Omental fat pad (tissue), 3 donors: ENCODE measurements at regions not wholly inside any gene's neighbourhood (a gene's known extent, or its start where the extent isn't known, plus 50 kb on each side); places are given as distances from the start of the nearest gene placed in this dataset.

ENCODE experiments used
- ATAC-seq: fragments of 150-250 bp; one replicate; pipeline ENCODE4 v1.9.1; 2016; ENCODE audit warnings: mild to moderate bottlenecking, moderate library complexity; ENCODE audit not compliant: low FRiP score
- DNase-seq: peaks from one replicate; pipeline ENCODE4 v3.0.0-alpha.2; 2019; ENCODE audit warnings: low spot score
- TF ChIP-seq, protein P1 (sequence below), 3 donors: fragments of 450-650 bp; IDR thresholded peaks; one replicate each; pipeline ENCODE4 v1.5.1; 2016 to 2017; ENCODE audit warnings: antibody characterized with exemption in 3 of 3, mild to moderate bottlenecking in 3 of 3, moderate library complexity in 2 of 3

DNA sequence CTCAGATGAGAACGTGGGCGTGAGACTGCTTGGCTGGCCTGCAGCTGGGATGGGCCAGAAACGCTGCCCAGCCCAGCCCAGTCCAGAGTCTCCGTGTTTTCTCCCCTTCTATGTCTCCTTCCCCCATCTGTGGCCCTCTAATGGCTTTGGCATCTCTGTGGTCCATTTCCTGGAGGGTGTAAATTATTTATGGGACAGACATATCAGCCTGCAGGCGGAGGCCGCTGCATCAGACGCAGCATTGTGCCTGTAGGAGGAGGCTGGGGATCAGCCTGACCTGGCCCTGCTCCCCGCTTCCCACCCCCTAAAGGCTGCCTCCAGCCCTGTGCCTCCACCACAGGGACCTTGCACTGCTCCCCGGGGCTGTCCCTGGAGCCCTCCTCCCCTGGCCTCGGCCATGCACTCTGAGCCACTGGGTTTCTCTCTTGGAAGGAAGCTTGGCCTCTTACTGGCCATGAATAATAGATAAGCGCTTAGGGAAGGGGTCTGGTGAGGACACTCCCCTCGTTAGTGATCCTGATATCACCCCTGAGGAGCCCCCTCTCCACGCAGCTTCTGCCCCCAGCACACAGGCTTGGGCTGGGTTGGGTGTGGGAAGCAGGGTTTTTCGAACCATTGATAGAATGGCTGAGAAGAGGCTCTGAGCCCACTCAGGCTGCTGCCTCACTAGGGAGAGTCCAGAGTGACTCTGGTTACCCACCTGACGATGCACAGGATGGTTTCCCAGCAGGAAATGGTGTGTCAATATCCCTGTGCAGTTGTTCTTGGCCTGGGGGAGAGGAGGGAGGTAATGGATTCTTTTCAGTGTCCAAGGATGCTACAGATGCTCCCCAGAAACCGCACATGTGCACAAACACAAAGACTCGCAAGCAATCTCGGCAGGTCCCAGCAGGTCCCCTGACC is 185.5 kb downstream of the MYCN start:
- TF ChIP-seq, protein P1, sequence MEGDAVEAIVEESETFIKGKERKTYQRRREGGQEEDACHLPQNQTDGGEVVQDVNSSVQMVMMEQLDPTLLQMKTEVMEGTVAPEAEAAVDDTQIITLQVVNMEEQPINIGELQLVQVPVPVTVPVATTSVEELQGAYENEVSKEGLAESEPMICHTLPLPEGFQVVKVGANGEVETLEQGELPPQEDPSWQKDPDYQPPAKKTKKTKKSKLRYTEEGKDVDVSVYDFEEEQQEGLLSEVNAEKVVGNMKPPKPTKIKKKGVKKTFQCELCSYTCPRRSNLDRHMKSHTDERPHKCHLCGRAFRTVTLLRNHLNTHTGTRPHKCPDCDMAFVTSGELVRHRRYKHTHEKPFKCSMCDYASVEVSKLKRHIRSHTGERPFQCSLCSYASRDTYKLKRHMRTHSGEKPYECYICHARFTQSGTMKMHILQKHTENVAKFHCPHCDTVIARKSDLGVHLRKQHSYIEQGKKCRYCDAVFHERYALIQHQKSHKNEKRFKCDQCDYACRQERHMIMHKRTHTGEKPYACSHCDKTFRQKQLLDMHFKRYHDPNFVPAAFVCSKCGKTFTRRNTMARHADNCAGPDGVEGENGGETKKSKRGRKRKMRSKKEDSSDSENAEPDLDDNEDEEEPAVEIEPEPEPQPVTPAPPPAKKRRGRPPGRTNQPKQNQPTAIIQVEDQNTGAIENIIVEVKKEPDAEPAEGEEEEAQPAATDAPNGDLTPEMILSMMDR (IDR thresholded peaks at IDR 0.05) = no peak
- ATAC-seq (no peak), DNase-seq (no peak)

GRCh38 chr2:16124881-16125613 is 184.7 kb downstream of the MYCN start:
- DNase-seq (no peak), ATAC-seq (no peak)
- TF ChIP-seq, protein P1 (IDR thresholded peaks at IDR 0.05) = no peak

DNA sequence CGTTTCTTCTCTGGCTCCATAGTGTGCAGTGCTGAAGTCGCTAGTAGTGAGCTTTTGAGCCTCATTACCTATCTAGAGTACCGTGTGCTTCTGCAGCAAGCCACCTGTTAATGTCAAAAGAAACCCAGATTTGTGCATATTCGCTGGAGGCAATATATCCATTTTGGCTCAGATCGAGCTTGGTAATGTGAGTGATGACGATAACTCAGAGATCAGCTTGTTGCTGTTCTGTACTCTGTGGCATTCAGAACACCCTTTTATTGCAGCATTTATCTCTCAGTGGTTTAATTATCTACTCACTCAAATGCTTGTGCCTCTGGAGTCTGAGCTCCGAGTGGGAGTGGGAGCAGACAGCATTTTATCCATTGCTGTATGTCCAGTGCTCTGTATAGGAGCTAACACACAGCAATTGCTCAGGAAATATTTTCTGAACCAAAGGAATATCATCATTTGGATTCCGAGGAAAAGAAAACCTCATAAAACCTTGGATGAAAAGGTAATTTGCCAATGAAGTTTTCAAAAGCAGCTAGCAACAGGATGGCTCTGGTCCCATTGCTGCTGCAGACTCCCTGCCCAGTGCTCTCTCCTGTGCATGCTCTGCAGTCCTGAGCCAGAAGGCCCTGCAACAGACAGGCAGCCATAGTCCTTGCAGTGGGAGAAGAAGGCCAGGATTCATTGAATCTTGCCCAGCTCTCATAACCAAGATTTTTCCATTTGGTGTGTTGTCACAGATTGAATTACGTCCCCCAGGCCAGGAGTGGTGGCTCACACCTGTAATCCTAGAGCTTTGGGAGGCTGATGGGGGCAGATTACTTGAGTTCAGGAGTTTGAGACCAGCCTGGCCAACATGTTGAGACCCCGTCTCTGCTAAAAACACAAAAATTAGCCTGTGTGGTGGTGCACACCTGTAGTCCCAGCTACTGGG is 183.8 kb downstream of the MYCN start:
- DNase-seq = no peak
- TF ChIP-seq, protein P1 (IDR thresholded peaks at IDR 0.05) = no peak
- no peak for ATAC-seq

DNA sequence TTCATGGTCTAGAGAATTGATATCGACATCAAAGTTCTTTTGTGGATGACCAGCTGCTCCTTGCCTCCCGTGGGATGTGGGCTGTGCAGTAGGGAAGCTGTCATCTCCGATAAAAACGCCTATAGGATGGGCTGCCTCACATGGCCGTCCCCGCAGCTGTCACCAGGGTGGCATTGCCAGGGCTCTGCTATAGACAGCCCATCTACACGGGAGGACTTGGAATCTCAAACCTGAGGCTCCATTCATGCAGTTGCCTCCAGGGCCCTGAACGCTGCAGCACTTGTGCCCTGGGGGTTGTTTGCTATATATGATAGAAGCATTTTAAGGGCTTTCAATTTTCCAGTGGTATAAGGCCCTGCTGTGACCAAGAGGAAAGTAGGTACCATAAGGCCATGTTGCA is 183.1 kb downstream of the MYCN start:
- TF ChIP-seq, protein P1 (IDR thresholded peaks at IDR 0.05) = no peak
- no peak for DNase-seq

DNA sequence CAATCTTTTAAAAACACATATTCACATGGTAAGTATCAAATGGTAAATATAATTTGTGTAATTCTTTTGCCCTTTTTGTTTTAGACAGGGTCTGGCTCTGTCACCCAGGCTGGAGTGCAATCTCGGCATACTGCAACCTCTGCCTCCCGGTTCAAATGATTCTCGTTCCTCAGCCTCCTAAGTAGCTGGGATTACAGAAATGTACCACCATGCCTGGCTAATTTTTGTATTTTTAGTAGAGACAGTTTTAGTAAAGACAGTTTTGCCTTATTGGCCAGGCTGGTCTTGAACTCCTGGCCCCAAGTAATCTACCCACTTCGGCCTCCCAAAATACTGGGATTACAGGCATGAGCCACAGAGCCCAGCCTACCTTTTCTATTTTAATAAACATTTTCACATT is 182.2 kb downstream of the MYCN start:
- TF ChIP-seq, protein P1 (IDR thresholded peaks at IDR 0.05) = no peak
- DNase-seq (no peak), ATAC-seq (no peak)

More for the DNA sequence above, 183.1 kb downstream of the MYCN start:
- no peak for ATAC-seq

DNA sequence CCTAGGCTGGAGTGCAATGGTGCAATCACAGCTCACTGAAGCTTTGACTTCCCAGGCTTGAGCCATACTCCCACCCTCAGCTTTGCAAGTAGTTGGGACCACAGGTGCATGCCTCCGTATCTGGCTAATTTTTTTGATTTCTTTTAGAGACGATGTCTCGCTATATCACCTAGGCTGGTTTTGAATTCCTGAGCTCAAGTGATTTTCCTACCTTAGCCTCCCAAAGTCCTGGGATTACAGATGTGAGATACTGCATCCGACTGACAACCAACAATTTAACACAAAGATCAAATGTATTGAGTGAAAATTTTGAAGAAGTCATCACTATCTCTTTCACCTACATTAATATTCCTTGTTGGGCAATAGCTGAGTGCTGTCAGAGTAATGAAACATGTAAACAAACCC is 181.6 kb downstream of the MYCN start:
- no peak for DNase-seq
- ATAC-seq = no peak
- TF ChIP-seq, protein P1 (IDR thresholded peaks at IDR 0.05) = no peak
